Activated naive CD8-positive, alpha-beta T cell treated with anti-CD3 and anti-CD28 coated beads, Interleukin-2, amount 50 U/mL, for 24 hours (primary cell): ENCODE measurements at regions not wholly inside any gene's neighbourhood (a gene's known extent, or its start where the extent isn't known, plus 50 kb on each side); places are given as distances from the start of the nearest gene placed in this dataset.

Experiments used
- ATAC-seq: fragments of 150-1000 bp; cut with Tn5 transposase; one replicate; pipeline ENCODE4 v1.10.0; 2021
- DNase-seq: peaks from one replicate; pipeline ENCODE4 v3.0.0; 2021
- H3K27ac Mint-ChIP-seq: one replicate; pipeline ENCODE4 v1.8.0; 2021; ENCODE audit warnings: mild to moderate bottlenecking, mixed read lengths
- H3K27me3 Mint-ChIP-seq: one replicate; pipeline ENCODE4 v1.8.0; 2021; ENCODE audit warnings: mixed read lengths
- H3K36me3 Mint-ChIP-seq: one replicate; pipeline ENCODE4 v1.8.0; 2021; ENCODE audit warnings: low read depth, mixed read lengths
- H3K4me1 Mint-ChIP-seq: one replicate; pipeline ENCODE4 v1.8.0; 2021; ENCODE audit warnings: mixed read lengths
- H3K4me3 Mint-ChIP-seq: one replicate; pipeline ENCODE4 v1.8.0; 2021; ENCODE audit warnings: mild to moderate bottlenecking, moderate library complexity, mixed read lengths
- H3K9me3 Mint-ChIP-seq: one replicate; pipeline ENCODE4 v1.8.0; 2021; ENCODE audit warnings: mixed read lengths

DNA sequence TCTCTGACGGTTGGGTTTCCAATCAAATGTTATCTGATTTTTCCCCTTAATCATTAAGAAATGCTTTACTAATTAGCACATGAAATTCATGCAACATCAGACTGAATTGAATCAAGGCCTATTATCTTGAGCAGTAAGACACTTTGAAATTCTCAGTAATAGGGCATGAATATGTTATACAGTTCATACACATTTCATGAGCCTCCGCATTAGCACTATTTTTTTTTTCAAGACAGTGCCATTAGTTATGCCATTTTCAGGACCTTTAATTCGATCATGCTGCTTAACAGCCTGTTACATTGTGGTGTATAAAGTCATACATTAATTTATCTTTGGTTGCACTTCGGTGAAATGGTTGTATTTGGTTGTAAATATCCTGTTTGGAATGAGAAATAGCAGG, 862.6 kb upstream of the GOT2 start:
- Mint-ChIP-seq H3K4me3 (no peak overlapping the region), H3K4me1 (no peaks in the 10 kb centered on the region), H3K27me3 (no peaks in the 10 kb centered on the region), H3K27ac (no peak overlapping the region), H3K9me3 (peaks cover 4% of the 10 kb centered on the region), H3K36me3 (no peaks in the 10 kb centered on the region)
- ATAC-seq (no peak), DNase-seq (no peak)

- ATAC-seq (no peak), DNase-seq (no peak)
- H3K4me3 Mint-ChIP-seq = no peak overlapping the region
- no peaks in the 10 kb centered on the region for H3K36me3 Mint-ChIP-seq
- H3K27me3 Mint-ChIP-seq = no peaks in the 10 kb centered on the region
- H3K4me1 Mint-ChIP-seq = no peaks in the 10 kb centered on the region
- no peak overlapping the region for H3K27ac Mint-ChIP-seq
- H3K9me3 Mint-ChIP-seq = peaks cover 4% of the 10 kb centered on the region
Observed at GRCh38 chr16:59593194-59593661, 859.1 kb upstream of the GOT2 start.

GRCh38 chr16:59591480-59591879, 857.4 kb upstream of the GOT2 start:
- peaks cover 8% of the 10 kb centered on the region for H3K9me3 Mint-ChIP-seq
- H3K36me3 Mint-ChIP-seq = no peaks in the 10 kb centered on the region
- no peaks in the 10 kb centered on the region for H3K27me3 Mint-ChIP-seq
- no peak for DNase-seq
- no peak overlapping the region for H3K27ac Mint-ChIP-seq
- H3K4me3 Mint-ChIP-seq = no peak overlapping the region
- no peak for ATAC-seq
- no peaks in the 10 kb centered on the region for H3K4me1 Mint-ChIP-seq

DNA sequence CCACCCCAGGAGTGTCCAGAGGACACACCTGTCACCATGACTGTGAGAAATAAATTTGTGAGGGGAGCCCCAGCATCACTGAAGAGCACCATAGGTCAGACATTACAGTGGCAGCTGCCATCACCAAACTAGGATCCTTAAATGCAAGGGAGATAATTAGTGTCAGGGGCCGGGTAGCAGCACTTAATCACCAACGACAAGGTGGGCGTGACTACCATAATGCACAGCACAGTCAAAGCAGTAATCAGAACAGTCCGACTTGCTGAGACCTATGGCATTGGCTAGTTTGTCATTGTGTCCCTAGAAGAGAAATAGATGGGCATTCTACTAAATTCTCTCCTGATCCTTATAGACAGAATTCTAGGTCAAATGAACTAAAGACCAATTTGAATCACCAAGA, 856.7 kb upstream of the GOT2 start:
- no peak overlapping the region for H3K4me3 Mint-ChIP-seq
- no peaks in the 10 kb centered on the region for H3K27me3 Mint-ChIP-seq
- no peaks in the 10 kb centered on the region for H3K36me3 Mint-ChIP-seq
- peaks cover 4% of the 10 kb centered on the region for H3K9me3 Mint-ChIP-seq
- DNase-seq (no peak), ATAC-seq (no peak)
- no peak overlapping the region for H3K27ac Mint-ChIP-seq
- H3K4me1 Mint-ChIP-seq = no peaks in the 10 kb centered on the region

DNA sequence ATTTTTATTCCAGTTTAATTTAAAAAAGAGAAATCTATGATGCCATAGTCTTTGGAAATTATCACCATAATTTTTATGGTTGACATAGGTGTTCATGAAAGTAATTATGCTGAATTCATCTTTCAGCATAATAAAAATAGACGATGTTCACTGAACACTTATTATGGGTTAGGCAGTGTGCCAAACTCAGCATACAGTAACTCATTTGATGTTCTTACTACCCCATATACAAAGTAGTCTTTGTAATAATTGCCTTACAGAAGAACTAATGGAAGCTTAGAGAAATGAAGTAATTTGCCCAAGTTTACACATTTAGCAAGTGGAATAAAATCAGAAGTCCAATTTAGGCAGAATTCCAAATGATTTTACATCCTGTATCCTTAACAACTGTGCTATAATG, 852.2 kb upstream of the GOT2 start:
- DNase-seq (no peak), ATAC-seq (no peak)
- H3K36me3 Mint-ChIP-seq = no peaks in the 10 kb centered on the region
- peaks cover 4% of the 10 kb centered on the region for H3K9me3 Mint-ChIP-seq
- H3K4me1 Mint-ChIP-seq = no peaks in the 10 kb centered on the region
- H3K4me3 Mint-ChIP-seq = no peak overlapping the region
- H3K27ac Mint-ChIP-seq = no peak overlapping the region
- no peaks in the 10 kb centered on the region for H3K27me3 Mint-ChIP-seq

- H3K9me3 Mint-ChIP-seq = peaks cover 5% of the 10 kb centered on the region
- H3K27ac Mint-ChIP-seq = no peak overlapping the region
- ATAC-seq (no peak), DNase-seq (no peak)
- H3K4me1 Mint-ChIP-seq = no peaks in the 10 kb centered on the region
- H3K36me3 Mint-ChIP-seq = no peaks in the 10 kb centered on the region
- no peaks in the 10 kb centered on the region for H3K27me3 Mint-ChIP-seq
- H3K4me3 Mint-ChIP-seq = no peak overlapping the region
Observed at GRCh38 chr16:59574296-59574695, 840.2 kb upstream of the GOT2 start.

- H3K4me3 Mint-ChIP-seq = no peak overlapping the region
- no peak for ATAC-seq
- no peaks in the 10 kb centered on the region for H3K36me3 Mint-ChIP-seq
- no peak for DNase-seq
- no peaks in the 10 kb centered on the region for H3K27me3 Mint-ChIP-seq
- H3K27ac Mint-ChIP-seq = no peak overlapping the region
- H3K4me1 Mint-ChIP-seq = no peaks in the 10 kb centered on the region
- peaks cover 5% of the 10 kb centered on the region for H3K9me3 Mint-ChIP-seq
Observed at GRCh38 chr16:59573528-59574271, 839.6 kb upstream of the GOT2 start.

DNA sequence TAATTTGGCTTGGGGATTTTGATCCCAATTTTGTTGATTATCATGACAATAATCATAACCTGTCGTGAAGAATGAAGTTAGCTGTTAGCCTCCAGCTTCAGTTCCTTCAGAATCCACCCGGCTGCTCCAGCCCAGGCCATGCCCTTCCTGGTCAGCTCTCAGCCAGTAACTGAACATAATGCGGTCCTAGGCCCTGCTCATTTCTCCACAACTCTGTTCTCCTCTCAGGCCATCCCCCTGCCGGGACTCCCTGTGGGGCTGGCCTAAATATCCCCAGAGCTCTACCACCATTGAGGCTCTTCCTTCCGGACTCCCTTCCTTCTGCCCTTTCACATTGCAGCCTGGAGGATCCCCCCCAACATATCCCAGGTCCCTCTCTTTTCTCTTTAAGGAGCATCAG, 833.4 kb upstream of the GOT2 start:
- H3K4me1 Mint-ChIP-seq = no peaks in the 10 kb centered on the region
- H3K27ac Mint-ChIP-seq = no peak overlapping the region
- H3K4me3 Mint-ChIP-seq = no peak overlapping the region
- no peaks in the 10 kb centered on the region for H3K36me3 Mint-ChIP-seq
- no peaks in the 10 kb centered on the region for H3K27me3 Mint-ChIP-seq
- DNase-seq = no peak
- ATAC-seq = no peak
- peaks cover 11% of the 10 kb centered on the region for H3K9me3 Mint-ChIP-seq

DNA sequence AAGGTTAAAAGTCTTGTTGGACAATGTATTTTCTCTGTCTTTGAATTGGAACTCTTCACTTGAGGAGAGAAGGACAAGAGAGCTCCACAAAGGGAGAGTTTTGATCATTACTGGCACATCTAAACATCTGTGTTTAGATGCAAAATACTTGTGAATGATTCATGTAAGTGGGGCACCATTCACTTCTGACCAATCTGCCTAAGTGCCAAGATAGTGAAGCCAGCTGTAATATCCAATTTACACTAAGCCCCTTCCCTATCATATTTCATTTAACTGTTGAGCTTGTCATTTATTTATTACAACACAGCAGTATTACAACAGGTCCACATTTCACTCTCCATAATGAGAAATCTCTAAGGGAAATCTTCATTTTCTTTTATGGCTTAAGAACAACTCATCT, 832.3 kb upstream of the GOT2 start:
- H3K27ac Mint-ChIP-seq = no peak overlapping the region
- ATAC-seq = no peak
- peaks cover 11% of the 10 kb centered on the region for H3K9me3 Mint-ChIP-seq

DNA sequence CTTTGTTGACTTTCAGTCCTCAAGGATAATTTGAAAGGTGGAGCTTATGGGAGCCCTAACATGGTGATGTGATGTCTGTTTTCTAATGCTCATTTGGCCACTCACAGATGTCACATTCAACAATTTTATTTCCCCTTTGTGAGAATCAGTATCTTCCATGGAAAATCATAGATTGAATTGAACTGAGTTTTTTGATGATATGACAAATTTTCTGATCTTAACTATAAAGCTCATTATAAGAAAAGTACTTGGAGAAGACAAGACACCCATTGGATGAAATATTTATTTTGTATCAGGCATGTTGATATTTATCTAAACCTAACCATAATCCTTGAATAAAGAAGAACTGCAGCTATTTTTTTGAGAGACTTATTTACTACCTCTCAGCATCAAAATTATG, 824.6 kb upstream of the GOT2 start:
- Mint-ChIP-seq H3K27ac (no peak overlapping the region), H3K4me1 (no peaks in the 10 kb centered on the region), H3K36me3 (no peaks in the 10 kb centered on the region), H3K4me3 (no peak overlapping the region), H3K27me3 (no peaks in the 10 kb centered on the region), H3K9me3 (peaks cover 15% of the 10 kb centered on the region)
- DNase-seq = no peak
- ATAC-seq = no peak

More for the DNA sequence above, 832.3 kb upstream of the GOT2 start:
- no peak for DNase-seq
- Mint-ChIP-seq H3K36me3 (no peaks in the 10 kb centered on the region), H3K4me3 (no peak overlapping the region), H3K4me1 (no peaks in the 10 kb centered on the region), H3K27me3 (no peaks in the 10 kb centered on the region)

- Mint-ChIP-seq H3K4me3 (no peak overlapping the region), H3K9me3 (peaks cover 8% of the 10 kb centered on the region), H3K27ac (no peak overlapping the region), H3K27me3 (no peaks in the 10 kb centered on the region), H3K4me1 (no peaks in the 10 kb centered on the region), H3K36me3 (no peaks in the 10 kb centered on the region)
- DNase-seq (no peak), ATAC-seq (no peak)
Observed at GRCh38 chr16:59552164-59552563, 818.0 kb upstream of the GOT2 start.

- Mint-ChIP-seq H3K27ac (no peak overlapping the region), H3K9me3 (peaks cover under 1% of the 10 kb centered on the region), H3K4me1 (no peaks in the 10 kb centered on the region), H3K27me3 (no peaks in the 10 kb centered on the region), H3K4me3 (no peak overlapping the region), H3K36me3 (no peaks in the 10 kb centered on the region)
- ATAC-seq = no peak
- no peak for DNase-seq
Observed at GRCh38 chr16:59545721-59546120, 811.6 kb upstream of the GOT2 start.

DNA sequence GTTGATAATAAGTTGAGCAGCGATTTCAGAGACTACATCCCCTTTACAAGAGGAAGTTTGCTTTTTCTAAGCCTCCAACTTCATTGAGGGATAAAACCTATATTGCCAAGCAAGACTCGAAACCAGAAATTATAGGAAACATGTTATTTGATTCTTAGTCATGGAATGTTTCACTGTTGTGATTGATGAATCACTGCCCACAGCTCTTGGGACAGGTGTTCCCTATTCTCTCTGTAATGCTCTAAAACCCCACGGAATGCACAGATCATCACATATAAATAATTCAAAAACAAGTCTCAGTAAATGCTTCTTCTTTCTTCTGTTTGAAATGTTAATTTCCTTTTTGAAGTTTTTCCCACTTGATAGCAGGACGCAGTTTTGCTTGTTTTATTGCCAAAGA, 809.5 kb upstream of the GOT2 start:
- no peaks in the 10 kb centered on the region for H3K4me1 Mint-ChIP-seq
- no peak for DNase-seq
- ATAC-seq = no peak
- H3K36me3 Mint-ChIP-seq = no peaks in the 10 kb centered on the region
- H3K27ac Mint-ChIP-seq = no peak overlapping the region
- H3K4me3 Mint-ChIP-seq = no peak overlapping the region
- peaks cover 7% of the 10 kb centered on the region for H3K9me3 Mint-ChIP-seq
- H3K27me3 Mint-ChIP-seq = no peaks in the 10 kb centered on the region

GRCh38 chr16:59540621-59541020, 806.5 kb upstream of the GOT2 start:
- DNase-seq (no peak), ATAC-seq (no peak)
- Mint-ChIP-seq H3K36me3 (no peaks in the 10 kb centered on the region), H3K4me3 (no peak overlapping the region), H3K4me1 (no peaks in the 10 kb centered on the region), H3K27me3 (no peaks in the 10 kb centered on the region), H3K27ac (no peak overlapping the region), H3K9me3 (peaks cover 11% of the 10 kb centered on the region)

- no peak overlapping the region for H3K27ac Mint-ChIP-seq
- peaks cover 8% of the 10 kb centered on the region for H3K9me3 Mint-ChIP-seq
- H3K36me3 Mint-ChIP-seq = no peaks in the 10 kb centered on the region
- ATAC-seq (no peak), DNase-seq (no peak)
- H3K4me1 Mint-ChIP-seq = no peaks in the 10 kb centered on the region
- H3K4me3 Mint-ChIP-seq = no peak overlapping the region
- H3K27me3 Mint-ChIP-seq = no peaks in the 10 kb centered on the region
Observed at GRCh38 chr16:59535298-59535697, 801.2 kb upstream of the GOT2 start.
